ENCODE measurements at regions not wholly inside any gene's neighbourhood (a gene's known extent, or its start where the extent isn't known, plus 50 kb on each side); places are given as distances from the start of the nearest gene placed in this dataset.

GRCh38 chr6:109315341-109316110 is 66.7 kb downstream of the CD164 start:
- DNase-seq: peak; percentile 11

GRCh38 chr6:109314313-109314712 is 68.0 kb downstream of the CD164 start:
- no peak for DNase-seq

- DNase-seq: no peak
Observed at GRCh38 chr6:109313139-109313538, 69.1 kb downstream of the CD164 start.

- DNase-seq: no peak
Observed at GRCh38 chr6:109311471-109311870, 70.8 kb downstream of the CD164 start.

GRCh38 chr6:109309917-109310316 is 72.3 kb downstream of the CD164 start:
- DNase-seq: no peak

- no peak for DNase-seq
Observed at GRCh38 chr6:109308018-109308492, 74.2 kb downstream of the CD164 start.

GRCh38 chr6:109306733-109307132 is 75.5 kb downstream of the CD164 start:
- no peak for DNase-seq

- no peak for DNase-seq
Observed at GRCh38 chr6:109305028-109305427, 77.2 kb downstream of the CD164 start.

- DNase-seq: no peak
Observed at GRCh38 chr6:109304284-109305015, 77.8 kb downstream of the CD164 start.

- DNase-seq: no peak
Observed at GRCh38 chr6:109303640-109304283, 78.5 kb downstream of the CD164 start.

- DNase-seq: no peak
Observed at GRCh38 chr6:109303164-109303563, 79.1 kb downstream of the CD164 start.

GRCh38 chr6:109302176-109302575 is 80.1 kb downstream of the CD164 start:
- no peak for DNase-seq

GRCh38 chr6:109301418-109301817 is 80.8 kb downstream of the CD164 start:
- no peak for DNase-seq

GRCh38 chr6:109300874-109301273 is 81.4 kb downstream of the CD164 start:
- DNase-seq: peak; percentile 11

GRCh38 chr6:109299776-109300564 is 82.3 kb downstream of the CD164 start:
- DNase-seq: no peak

GRCh38 chr6:109299265-109299607 is 83.0 kb downstream of the CD164 start:
- DNase-seq: no peak

GRCh38 chr6:109298605-109299264 is 83.5 kb downstream of the CD164 start:
- DNase-seq: no peak

- DNase-seq: no peak
Observed at GRCh38 chr6:109297406-109298110, 84.7 kb downstream of the CD164 start.

GRCh38 chr6:109296971-109297372 is 85.3 kb downstream of the CD164 start:
- DNase-seq: no peak

- DNase-seq: peak; percentile 96
Observed at GRCh38 chr6:109296452-109296851, 85.8 kb downstream of the CD164 start.

- no peak for DNase-seq
Observed at GRCh38 chr6:109295774-109296156, 86.5 kb downstream of the CD164 start.
